ENCODE measurements at regions not wholly inside any gene's neighbourhood (a gene's known extent, or its start where the extent isn't known, plus 50 kb on each side); places are given as distances from the start of the nearest gene placed in this dataset.
"Not testable (repeated sequence)": the region's sequence is repeated elsewhere in the genome, so short reads cannot be mapped to it uniquely, and the experiment has no call there.

- no peak for DNase-seq
Observed at GRCh38 chr1:94362466-94363058, 55.6 kb upstream of the ABCD3 start.

- DNase-seq: no peak
Observed at GRCh38 chr1:94358630-94359599, 59.3 kb upstream of the ABCD3 start.

GRCh38 chr1:94357661-94358060, 60.5 kb upstream of the ABCD3 start:
- DNase-seq: no peak

GRCh38 chr1:94355485-94355980, 62.7 kb upstream of the ABCD3 start:
- DNase-seq: no peak

GRCh38 chr1:94351481-94351880, 66.7 kb upstream of the ABCD3 start:
- no peak for DNase-seq

GRCh38 chr1:94350350-94350924, 67.8 kb upstream of the ABCD3 start:
- DNase-seq: no peak

GRCh38 chr1:94349853-94350252, 68.3 kb upstream of the ABCD3 start:
- DNase-seq: no peak

GRCh38 chr1:94348386-94348785, 69.8 kb upstream of the ABCD3 start:
- DNase-seq: not testable (repeated sequence)

GRCh38 chr1:94345148-94345721, 73.0 kb upstream of the ABCD3 start:
- no peak for DNase-seq

- DNase-seq: no peak
Observed at GRCh38 chr1:94342416-94342815, 75.8 kb upstream of the ABCD3 start.

GRCh38 chr1:94339206-94339927, 78.8 kb upstream of the ABCD3 start:
- no peak for DNase-seq

- no peak for DNase-seq
Observed at GRCh38 chr1:94336991-94337390, 81.2 kb upstream of the ABCD3 start.

GRCh38 chr1:94335950-94336349, 82.2 kb upstream of the ABCD3 start:
- DNase-seq: peak; percentile 78

GRCh38 chr1:94335447-94335846, 82.7 kb upstream of the ABCD3 start:
- DNase-seq: no peak

- no peak for DNase-seq
Observed at GRCh38 chr1:94334764-94335163, 83.4 kb upstream of the ABCD3 start.

GRCh38 chr1:94332952-94333351, 85.2 kb upstream of the ABCD3 start:
- DNase-seq: peak; percentile 51

GRCh38 chr1:94332516-94332915, 85.7 kb upstream of the ABCD3 start:
- no peak for DNase-seq

GRCh38 chr1:94329986-94330385, 88.2 kb upstream of the ABCD3 start:
- peak; percentile 15 for DNase-seq

- no peak for DNase-seq
Observed at GRCh38 chr1:94329276-94329675, 88.9 kb upstream of the ABCD3 start.

- DNase-seq: no peak
Observed at GRCh38 chr1:94327001-94327690, 89.8 kb upstream of the ARHGAP29 start.

- no peak for DNase-seq
Observed at GRCh38 chr1:94326329-94326728, 88.9 kb upstream of the ARHGAP29 start.
